GM21529 (cell line): ENCODE measurements at regions not wholly inside any gene's neighbourhood (a gene's known extent, or its start where the extent isn't known, plus 50 kb on each side); places are given as distances from the start of the nearest gene placed in this dataset.

ENCODE experiments used
- ATAC-seq: cut with Tn5 transposase; IDR thresholded peaks from one replicate; pipeline ENCODE4 v1.9.1; 2021; ENCODE audit not compliant: unreplicated experiment

GRCh38 chr2:11040992-11041391, 114.3 kb upstream of the SLC66A3 start:
- no peak for ATAC-seq

GRCh38 chr2:11042841-11043240, 112.4 kb upstream of the SLC66A3 start:
- ATAC-seq: no peak

DNA sequence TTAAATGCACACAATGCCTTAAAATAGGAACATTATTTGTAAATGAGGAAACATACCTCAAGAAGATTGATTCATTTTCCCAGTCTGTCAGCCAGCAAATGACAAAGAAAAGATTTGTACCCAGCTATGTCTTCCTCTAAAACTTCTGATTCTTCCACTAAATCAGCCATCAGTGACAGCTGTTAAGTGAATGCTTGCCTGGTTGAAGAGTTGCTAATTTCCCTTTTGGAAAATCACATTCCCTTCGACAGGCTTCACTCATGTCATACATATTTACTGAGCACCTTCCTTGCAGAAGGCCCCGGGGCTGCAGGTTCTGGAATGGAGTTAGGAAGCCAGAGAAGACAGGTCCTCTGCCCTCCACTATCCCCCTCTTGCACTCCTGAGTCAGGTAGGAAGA, 112.0 kb upstream of the SLC66A3 start:
- no peak for ATAC-seq

DNA sequence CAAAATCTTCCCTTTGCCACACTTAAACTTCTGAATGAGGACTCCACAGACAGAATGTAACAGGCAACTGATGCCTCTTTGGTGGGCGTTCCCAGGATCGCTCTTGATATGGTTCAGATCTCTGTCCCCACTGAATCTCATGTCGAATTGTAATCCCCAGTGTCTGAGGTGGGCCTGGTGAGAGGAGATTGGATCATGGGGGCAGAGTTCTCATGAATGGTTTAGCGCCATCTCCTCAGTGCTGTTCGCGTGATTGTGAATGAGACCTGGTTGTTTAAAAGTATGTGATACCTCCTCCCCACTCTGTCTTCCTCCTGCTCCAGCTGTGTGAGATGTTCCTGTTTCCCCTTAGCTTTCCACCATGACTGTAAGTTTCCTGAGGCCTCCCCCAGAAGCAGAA, 111.1 kb upstream of the SLC66A3 start:
- no peak for ATAC-seq

DNA sequence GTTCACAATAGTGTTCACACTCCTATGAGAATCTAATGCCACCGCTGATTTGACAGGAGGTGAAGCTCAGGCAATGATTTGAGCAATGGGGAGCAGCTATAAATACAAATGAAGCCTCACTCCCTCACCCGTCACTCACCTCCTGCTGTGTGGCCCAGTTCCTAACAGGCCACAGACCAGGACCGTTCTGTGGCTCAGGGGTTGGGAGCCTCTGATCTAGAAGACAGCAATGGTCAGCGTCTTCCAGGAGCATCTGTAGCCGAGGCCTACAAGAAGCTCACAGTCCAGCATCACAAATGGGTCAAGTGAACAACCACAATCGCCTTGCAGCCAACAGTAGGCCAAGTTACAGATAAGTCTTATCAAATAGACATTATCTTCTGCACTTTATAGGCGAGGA, 110.0 kb upstream of the SLC66A3 start:
- ATAC-seq: no peak

GRCh38 chr2:11048335-11049008, 106.8 kb upstream of the SLC66A3 start:
- no peak for ATAC-seq

DNA sequence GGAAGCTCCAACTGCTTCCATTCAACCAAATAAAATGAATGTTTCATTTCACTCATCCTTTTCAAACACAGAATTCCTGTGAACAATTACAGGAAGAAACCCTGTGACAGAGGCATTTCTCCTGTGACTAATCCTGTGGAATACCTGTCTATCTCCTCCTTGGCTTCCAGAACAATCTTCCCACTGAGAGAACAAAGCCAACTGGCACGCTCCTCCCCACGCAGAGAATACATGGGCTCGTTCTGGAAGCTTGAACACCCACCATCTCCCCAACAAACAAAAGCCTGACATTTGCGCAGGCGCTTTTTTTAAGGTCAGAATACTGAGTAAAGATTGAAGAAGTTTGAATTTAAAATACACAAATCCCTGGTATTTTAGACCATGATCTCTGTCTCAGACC, 104.7 kb upstream of the SLC66A3 start:
- ATAC-seq: no peak

DNA sequence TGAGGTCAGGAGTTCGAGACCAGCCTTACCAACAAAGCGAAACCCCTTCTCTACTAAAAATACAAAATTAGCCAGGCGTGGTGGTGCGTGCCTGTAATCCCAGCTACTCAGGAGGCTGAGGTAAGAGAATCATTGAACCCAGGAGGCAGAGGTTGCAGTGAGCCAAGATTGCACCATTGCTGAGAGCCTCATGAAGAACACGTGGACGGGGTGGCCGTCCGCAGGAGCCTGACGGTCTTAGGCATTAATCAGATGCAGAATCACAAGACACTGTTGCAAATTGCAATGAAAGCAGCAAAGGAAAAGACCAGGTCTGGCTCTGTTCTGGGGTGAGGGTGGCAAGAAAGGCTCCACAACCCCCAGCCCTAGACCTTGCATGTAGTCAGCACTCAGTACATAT, 104.0 kb upstream of the SLC66A3 start:
- no peak for ATAC-seq

- ATAC-seq: no peak
Measured at GRCh38 chr2:11053546-11053945, 101.7 kb upstream of the SLC66A3 start.

GRCh38 chr2:11054783-11055678, 100.2 kb upstream of the SLC66A3 start:
- no peak for ATAC-seq

GRCh38 chr2:11055679-11056215, 99.5 kb upstream of the SLC66A3 start:
- ATAC-seq: no peak

GRCh38 chr2:11056614-11057013, 98.7 kb upstream of the SLC66A3 start:
- no peak for ATAC-seq

DNA sequence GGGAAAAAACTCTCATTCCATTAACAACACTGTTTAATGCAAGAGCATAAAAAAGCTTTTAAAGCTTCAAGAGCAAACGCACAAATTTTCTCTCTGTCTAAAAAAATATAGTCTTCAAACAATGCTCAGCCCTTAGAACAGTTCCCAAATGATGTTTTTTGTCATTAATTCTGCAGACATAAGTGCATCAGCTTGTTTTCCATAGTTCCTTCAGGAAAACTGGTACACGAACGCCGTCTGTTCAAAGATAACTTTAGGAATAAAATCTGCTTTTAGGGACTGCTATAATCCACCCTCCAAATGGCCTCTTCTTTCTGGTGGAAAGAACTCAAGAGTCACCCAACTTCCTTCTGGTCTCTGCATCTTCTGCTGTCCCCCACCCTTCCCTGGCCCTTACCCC, 98.2 kb upstream of the SLC66A3 start:
- no peak for ATAC-seq

DNA sequence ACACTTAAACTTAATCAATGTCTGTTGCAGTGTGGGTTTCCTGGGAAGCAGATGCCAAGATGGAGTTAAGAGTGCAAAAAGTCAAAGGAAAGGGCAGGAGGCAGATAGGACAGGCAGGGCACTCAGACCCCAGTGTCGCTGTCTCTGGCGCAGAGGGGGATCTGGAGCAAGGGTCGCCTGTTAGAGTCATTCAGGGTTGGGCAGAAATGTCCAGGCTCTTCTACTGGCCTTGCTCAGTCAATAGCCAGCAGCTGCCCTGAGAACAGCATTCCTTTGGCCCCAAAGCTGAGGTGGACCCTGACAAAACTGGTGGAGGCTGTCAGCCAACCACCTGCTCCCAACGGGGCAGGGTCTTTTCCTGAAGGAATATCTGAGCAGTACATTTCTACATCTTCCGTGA, 97.1 kb upstream of the SLC66A3 start:
- no peak for ATAC-seq

- ATAC-seq: no peak
Measured at GRCh38 chr2:11060376-11061169, 94.7 kb upstream of the SLC66A3 start.

- no peak for ATAC-seq
Measured at GRCh38 chr2:11065833-11066485, 89.3 kb upstream of the SLC66A3 start.

DNA sequence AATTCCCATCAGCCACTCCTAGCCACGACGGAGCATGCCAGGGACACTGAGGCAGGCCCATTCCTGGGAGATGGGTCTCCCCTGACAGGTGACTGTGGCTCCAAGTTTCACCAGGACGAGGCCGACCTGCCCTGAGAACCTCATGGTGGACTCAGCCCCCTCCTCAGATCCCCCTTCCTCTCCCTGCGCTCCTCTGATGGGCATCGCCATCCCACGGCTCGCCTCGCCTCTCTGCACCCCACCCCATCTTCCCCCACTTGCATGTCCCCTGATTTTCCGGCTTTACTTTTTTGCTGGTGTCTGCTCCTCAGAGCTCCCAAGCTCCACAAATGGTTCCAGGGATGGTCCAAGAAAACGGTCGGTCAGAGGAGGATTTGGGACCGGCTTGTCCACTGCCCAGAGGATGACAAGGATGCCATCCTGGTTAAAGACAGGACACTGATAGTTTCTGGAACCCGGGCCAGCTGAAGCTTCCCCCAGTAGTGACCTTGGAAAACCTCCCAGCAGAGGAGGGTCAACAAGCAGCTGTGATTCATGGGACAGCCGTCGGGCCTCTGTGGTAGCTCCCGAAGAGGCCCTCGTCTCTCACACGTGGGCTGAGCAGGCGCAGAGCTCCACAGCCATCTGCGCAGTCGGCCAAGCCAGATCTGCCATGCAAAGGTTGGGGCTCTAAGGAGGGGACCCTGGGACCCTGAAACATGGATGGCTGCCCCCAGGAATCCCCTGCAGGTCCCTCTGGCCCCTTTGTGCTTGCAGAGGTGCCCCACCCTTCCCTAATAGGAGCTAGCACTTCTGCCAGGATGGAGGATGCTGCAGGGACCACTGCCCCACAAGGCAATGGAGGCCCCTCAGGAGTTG, 87.8 kb upstream of the SLC66A3 start:
- no peak for ATAC-seq

- ATAC-seq: no peak
Measured at GRCh38 chr2:11068079-11068741, 87.1 kb upstream of the SLC66A3 start.

DNA sequence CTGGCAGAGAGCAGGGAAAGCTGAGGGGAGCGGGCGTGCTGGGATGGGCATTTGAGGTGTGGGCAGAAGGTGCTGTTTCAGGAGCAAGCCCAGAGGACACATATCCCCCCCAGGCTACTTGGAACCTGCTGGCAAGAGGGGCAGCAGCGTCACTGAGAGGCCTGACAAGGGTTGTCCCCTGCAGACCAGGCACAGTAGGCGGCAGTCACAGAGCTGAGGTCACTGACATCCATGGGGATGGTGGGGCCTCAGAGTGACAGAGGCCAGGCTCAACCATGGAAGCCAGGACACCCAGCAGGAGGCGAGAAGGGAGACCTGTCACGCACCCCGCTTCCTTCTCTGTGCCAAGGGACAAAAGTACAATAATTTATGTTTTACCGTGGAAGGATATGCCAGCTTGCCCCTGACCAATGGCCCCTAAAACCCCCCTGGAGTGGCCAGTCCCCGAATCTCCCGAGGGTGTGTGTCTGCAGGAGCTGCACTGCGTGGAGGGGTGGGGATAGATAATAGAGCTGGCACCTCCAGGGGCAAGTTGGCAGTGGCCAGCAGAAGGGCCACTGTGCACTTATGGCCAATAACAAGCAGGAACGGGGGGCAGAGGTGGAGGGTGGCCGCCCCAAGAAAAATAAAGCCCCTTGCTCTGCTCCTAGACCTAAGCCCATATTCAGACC, 86.3 kb upstream of the SLC66A3 start:
- ATAC-seq: no peak
